IPS-18a (cell line): ENCODE measurements at regions not wholly inside any gene's neighbourhood (a gene's known extent, or its start where the extent isn't known, plus 50 kb on each side); places are given as distances from the start of the nearest gene placed in this dataset.
"Not testable (repeated sequence)": the region's sequence is repeated elsewhere in the genome, so short reads cannot be mapped to it uniquely, and the experiment has no call there.

ENCODE experiments used
- H3K27ac ChIP-seq: one replicate; pipeline ENCODE4 v1.5.1; 2013; ENCODE audit warnings: low read length
- H3K27me3 ChIP-seq: one replicate; pipeline ENCODE4 v1.6.1; 2013; ENCODE audit warnings: mild to moderate bottlenecking, low read length; ENCODE audit not compliant: control insufficient read depth, insufficient read depth
- H3K36me3 ChIP-seq: one replicate; pipeline ENCODE4 v1.6.1; 2013; ENCODE audit warnings: low read depth, low read length; ENCODE audit not compliant: control insufficient read depth
- H3K4me1 ChIP-seq: one replicate; pipeline ENCODE4 v1.6.1; 2013; ENCODE audit warnings: low read depth, low read length; ENCODE audit not compliant: control insufficient read depth
- H3K4me3 ChIP-seq: one replicate; pipeline ENCODE4 v1.5.1; 2013; ENCODE audit warnings: low read length
- H3K9ac ChIP-seq: one replicate; pipeline ENCODE4 v1.6.1; 2013; ENCODE audit warnings: mild to moderate bottlenecking, low read length, moderate library complexity
- H3K9me3 ChIP-seq: one replicate; pipeline ENCODE4 v1.6.1; 2013; ENCODE audit warnings: low read depth, low read length; ENCODE audit not compliant: control insufficient read depth

DNA sequence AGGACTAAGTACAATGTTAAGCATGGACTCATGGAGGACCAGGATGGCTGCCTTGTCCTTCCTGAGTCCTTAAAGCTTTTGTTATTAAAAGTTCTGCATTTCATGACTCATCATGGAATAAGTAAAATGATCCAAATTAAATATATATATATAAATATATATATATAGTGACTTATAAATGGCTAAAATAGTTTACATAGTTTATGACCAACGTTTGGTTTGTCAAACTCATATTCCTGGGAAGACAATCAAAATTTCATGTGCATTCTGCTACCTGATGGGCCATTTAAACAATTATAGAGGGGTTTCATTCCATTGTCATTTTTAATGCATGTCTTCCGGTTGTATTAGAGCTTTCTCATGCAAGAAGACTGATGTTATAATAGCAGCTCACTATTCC is 1190.7 kb downstream of the FSCB start:
- H3K9ac ChIP-seq, result no peak overlapping the region
- no peak overlapping the region for H3K4me3 ChIP-seq
- no peaks in the 10 kb centered on the region for H3K36me3 ChIP-seq
- H3K27me3 ChIP-seq, result no peaks in the 10 kb centered on the region
- H3K27ac ChIP-seq, result no peak overlapping the region
- H3K9me3 ChIP-seq, result no peaks in the 10 kb centered on the region
- H3K4me1 ChIP-seq, result no peaks in the 10 kb centered on the region

DNA sequence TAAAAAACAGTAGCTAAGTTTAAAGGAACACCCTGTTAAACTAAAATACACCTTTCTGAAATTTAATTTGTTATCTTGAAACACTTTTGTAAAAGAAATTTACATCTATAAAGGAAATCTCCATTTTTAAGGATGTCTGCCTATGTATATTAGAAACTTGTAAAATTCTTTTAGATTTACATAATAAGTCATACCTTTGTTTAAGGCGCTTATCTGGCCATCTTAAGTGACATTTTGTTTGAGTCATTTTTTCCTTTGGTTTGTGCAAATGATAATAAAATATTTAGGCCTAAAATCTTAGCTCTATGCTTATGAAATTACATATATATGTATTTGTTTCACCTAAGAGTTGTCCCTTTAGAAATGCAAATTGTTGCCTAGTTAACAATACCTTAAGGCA is 1193.4 kb downstream of the FSCB start:
- Histone ChIP-seq H3K27ac (no peak overlapping the region), H3K4me1 (no peaks in the 10 kb centered on the region), H3K9ac (no peak overlapping the region), H3K36me3 (no peaks in the 10 kb centered on the region), H3K9me3 (no peaks in the 10 kb centered on the region), H3K27me3 (no peaks in the 10 kb centered on the region), H3K4me3 (no peak overlapping the region)

DNA sequence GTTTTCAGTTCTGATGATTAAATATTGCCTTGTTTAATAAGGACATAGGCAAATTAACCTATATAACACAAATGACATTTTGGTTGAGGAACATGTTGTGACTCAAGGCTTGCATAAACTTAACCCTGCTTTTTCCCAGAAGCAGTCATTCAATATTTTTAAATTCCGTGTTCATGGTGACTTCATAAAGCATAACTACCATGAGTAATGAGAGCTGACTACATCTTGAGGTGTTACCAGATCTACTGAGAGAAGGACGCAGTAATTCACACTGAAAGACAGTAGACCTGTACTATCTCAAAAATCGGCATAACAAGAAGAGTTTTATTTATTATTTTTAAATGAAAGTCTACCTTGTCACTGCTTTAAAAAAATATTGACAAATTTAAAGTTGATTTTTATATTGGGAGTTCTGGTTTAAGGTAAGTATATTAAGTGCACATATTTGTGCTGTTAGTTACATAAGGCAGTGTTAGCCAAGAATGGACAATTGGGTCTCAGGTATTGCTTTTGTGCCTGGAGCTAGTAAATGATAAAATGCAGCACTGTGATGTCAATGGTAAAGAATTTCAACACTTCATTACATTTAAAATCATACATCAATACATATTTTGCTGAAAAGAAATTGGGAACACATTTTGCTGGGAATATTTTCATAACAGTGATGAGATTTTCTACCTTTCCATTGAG is 1198.5 kb downstream of the FSCB start:
- no peaks in the 10 kb centered on the region for H3K9me3 ChIP-seq
- no peak overlapping the region for H3K9ac ChIP-seq
- no peak overlapping the region for H3K27ac ChIP-seq
- H3K27me3 ChIP-seq, result no peaks in the 10 kb centered on the region
- no peaks in the 10 kb centered on the region for H3K36me3 ChIP-seq
- no peak overlapping the region for H3K4me3 ChIP-seq
- no peaks in the 10 kb centered on the region for H3K4me1 ChIP-seq

GRCh38 chr14:43307836-43308235 is 1199.2 kb downstream of the FSCB start:
- H3K27ac ChIP-seq, result no peak overlapping the region
- no peaks in the 10 kb centered on the region for H3K36me3 ChIP-seq
- H3K9ac ChIP-seq, result no peak overlapping the region
- no peaks in the 10 kb centered on the region for H3K27me3 ChIP-seq
- no peak overlapping the region for H3K4me3 ChIP-seq
- no peaks in the 10 kb centered on the region for H3K4me1 ChIP-seq
- H3K9me3 ChIP-seq, result no peaks in the 10 kb centered on the region

- H3K27me3 ChIP-seq, result no peaks in the 10 kb centered on the region
- no peaks in the 10 kb centered on the region for H3K4me1 ChIP-seq
- no peaks in the 10 kb centered on the region for H3K9me3 ChIP-seq
- H3K27ac ChIP-seq, result no peak overlapping the region
- no peaks in the 10 kb centered on the region for H3K36me3 ChIP-seq
- no peak overlapping the region for H3K9ac ChIP-seq
- H3K4me3 ChIP-seq, result no peak overlapping the region
These were observed 1201.0 kb downstream of the FSCB start for GRCh38 chr14:43306053-43306452.

DNA sequence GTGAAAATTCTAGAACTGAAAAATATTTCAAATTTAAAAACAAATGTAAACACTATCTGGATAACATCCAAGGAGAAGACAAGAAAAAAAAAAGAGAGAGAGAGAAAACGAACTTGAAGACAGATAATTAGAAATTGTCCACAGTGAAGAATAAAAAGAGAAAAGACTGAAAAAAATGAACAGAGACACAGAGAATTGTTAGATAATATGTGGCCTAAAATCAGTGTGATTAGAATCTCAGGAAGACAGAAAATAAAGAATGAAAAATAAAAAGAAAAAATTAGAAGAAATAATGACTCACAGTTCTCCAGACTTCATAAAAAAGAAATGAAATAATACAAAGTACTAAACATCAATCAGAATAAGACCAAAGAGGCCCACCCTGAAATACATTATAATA is 1209.3 kb downstream of the FSCB start:
- no peaks in the 10 kb centered on the region for H3K4me1 ChIP-seq
- H3K9me3 ChIP-seq, result no peaks in the 10 kb centered on the region
- H3K27ac ChIP-seq, result no peak overlapping the region
- H3K4me3 ChIP-seq, result no peak overlapping the region
- H3K36me3 ChIP-seq, result no peaks in the 10 kb centered on the region
- H3K27me3 ChIP-seq, result no peaks in the 10 kb centered on the region
- no peak overlapping the region for H3K9ac ChIP-seq

- H3K4me3 ChIP-seq, H3K9me3 ChIP-seq, H3K9ac ChIP-seq, H3K4me1 ChIP-seq, H3K36me3 ChIP-seq, H3K27ac ChIP-seq, H3K27me3 ChIP-seq: not testable (repeated sequence)
These were observed 1211.0 kb downstream of the FSCB start for GRCh38 chr14:43296061-43296460.

DNA sequence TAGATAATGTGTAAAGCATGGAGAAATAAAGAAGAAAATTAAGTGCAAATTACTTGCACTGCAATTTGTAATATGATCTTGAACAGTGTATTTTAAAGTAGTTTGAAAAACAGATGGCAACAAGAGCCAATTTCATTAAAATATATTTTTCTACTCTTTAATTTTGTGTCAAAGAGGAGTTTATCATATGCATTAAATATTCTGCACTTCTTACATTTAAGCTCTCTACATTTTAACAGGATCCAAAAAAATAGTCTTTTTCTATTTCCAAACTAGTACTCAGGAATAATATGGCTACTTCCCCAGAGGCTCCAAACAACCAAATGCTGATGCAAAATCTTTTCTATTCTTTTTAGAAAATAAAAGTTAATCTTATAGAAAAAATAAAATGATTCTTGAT is 1221.5 kb downstream of the FSCB start:
- no peak overlapping the region for H3K4me3 ChIP-seq
- H3K27me3 ChIP-seq, result no peaks in the 10 kb centered on the region
- H3K9me3 ChIP-seq, result no peaks in the 10 kb centered on the region
- H3K36me3 ChIP-seq, result no peaks in the 10 kb centered on the region
- H3K4me1 ChIP-seq, result no peaks in the 10 kb centered on the region
- H3K9ac ChIP-seq, result no peak overlapping the region
- H3K27ac ChIP-seq, result no peak overlapping the region

DNA sequence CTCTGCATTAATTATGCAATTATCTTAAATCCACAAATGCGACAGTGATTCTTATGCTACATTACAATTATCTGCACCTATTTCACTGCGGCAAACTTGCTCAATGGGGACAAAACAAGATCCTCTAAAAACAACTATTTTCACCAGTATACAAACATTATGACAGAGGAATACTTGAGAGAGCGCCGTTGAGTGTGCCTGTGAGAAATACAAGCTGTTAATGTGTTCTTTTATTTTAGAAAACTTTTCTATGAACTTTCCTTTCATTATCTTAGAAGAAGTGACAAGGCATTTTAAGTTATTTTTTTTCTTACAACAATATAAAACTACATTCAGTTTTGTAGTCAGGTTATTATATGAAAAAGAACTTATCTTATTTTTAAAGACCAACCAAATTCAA is 1247.0 kb downstream of the FSCB start:
- no peaks in the 10 kb centered on the region for H3K27me3 ChIP-seq
- H3K4me1 ChIP-seq, result no peaks in the 10 kb centered on the region

GRCh38 chr14:43258396-43258795 is 1248.7 kb downstream of the FSCB start:
- Histone ChIP-seq H3K9ac (no peak overlapping the region), H3K9me3 (no peaks in the 10 kb centered on the region), H3K4me3 (no peak overlapping the region), H3K4me1 (no peaks in the 10 kb centered on the region), H3K27ac (no peak overlapping the region), H3K36me3 (no peaks in the 10 kb centered on the region), H3K27me3 (no peaks in the 10 kb centered on the region)

More for the DNA sequence above, 1247.0 kb downstream of the FSCB start:
- H3K9ac ChIP-seq, result no peak overlapping the region
- H3K36me3 ChIP-seq, result no peaks in the 10 kb centered on the region
- no peak overlapping the region for H3K27ac ChIP-seq
- no peaks in the 10 kb centered on the region for H3K9me3 ChIP-seq
- no peak overlapping the region for H3K4me3 ChIP-seq

DNA sequence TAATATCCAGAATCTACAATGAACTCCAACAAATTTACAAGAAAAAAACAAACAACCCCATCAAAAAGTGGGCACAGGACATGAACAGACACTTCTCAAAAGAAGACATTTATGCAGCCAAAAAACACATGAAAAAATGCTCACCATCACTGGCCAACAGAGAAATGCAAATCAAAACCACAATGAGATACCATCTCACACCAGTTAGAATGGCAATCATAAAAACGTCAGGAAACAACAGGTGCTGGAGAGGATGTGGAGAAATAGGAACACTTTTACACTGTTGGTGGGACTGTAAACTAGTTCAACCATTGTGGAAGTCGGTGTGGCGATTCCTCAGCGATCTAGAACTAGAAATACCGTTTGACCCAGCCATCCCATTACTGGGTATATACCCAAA is 1250.1 kb downstream of the FSCB start:
- H3K4me1 ChIP-seq, H3K9me3 ChIP-seq, H3K36me3 ChIP-seq, H3K27me3 ChIP-seq, H3K9ac ChIP-seq, H3K4me3 ChIP-seq, H3K27ac ChIP-seq: not testable (repeated sequence)

DNA sequence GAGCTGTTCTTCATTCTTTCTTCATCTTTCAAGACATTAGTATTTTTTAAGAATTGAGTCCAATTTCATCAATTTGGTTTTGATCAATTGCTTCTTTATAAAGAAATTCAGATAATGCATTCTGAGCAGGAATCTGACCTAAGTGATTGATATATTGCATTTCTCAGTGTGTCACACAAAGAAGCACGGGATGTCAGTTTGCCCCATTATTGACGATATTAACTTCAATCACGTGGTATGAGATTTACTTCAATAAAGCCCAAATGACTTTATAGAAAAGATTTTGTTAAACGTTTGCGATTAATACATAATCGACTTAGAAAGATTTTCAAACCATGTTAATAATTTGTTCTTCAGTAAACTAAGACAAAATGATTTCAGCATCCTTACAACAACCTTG is 1254.2 kb downstream of the FSCB start:
- Histone ChIP-seq H3K9ac (no peak overlapping the region), H3K9me3 (no peaks in the 10 kb centered on the region), H3K36me3 (no peaks in the 10 kb centered on the region), H3K27me3 (no peaks in the 10 kb centered on the region), H3K4me1 (no peaks in the 10 kb centered on the region), H3K4me3 (no peak overlapping the region), H3K27ac (no peak overlapping the region)
